SK-N-SH (cell line): ENCODE measurements at regions not wholly inside any gene's neighbourhood (a gene's known extent, or its start where the extent isn't known, plus 50 kb on each side); places are given as distances from the start of the nearest gene placed in this dataset.

Source experiments
- IRF3 ChIP-seq: fragments of 150-350 bp; IDR thresholded peaks from 2 replicates; pipeline ENCODE4 v1.6.1; 2016; ENCODE audit warnings: mild to moderate bottlenecking, low read depth, low read length
- NRF1 ChIP-seq: IDR thresholded peaks from 2 replicates; pipeline ENCODE4 v1.6.1; 2012; ENCODE audit warnings: low read depth, mild to moderate bottlenecking, low read length
- POLR2AphosphoS5 ChIP-seq: IDR thresholded peaks from 2 replicates; pipeline ENCODE4 v1.6.1; 2012; ENCODE audit warnings: low read depth, low read length
- RAD21 ChIP-seq: IDR thresholded peaks from 2 replicates; pipeline ENCODE4 v1.6.1; 2012; ENCODE audit warnings: mild to moderate bottlenecking, low read length
- REST ChIP-seq: IDR thresholded peaks from 2 replicates; pipeline ENCODE4 v1.6.1; 2012; ENCODE audit warnings: mild to moderate bottlenecking, low read depth, low read length, moderate library complexity
- RFX5 ChIP-seq: IDR thresholded peaks from 2 replicates; pipeline ENCODE4 v1.6.1; 2012; ENCODE audit warnings: mild to moderate bottlenecking, improper control_type of control experiment, low read length
- TF ChIP-seq, protein P1 (sequence below): fragments of 200-600 bp; sonication (generic); IDR thresholded peaks from 2 replicates; pipeline ENCODE4 v1.6.1; 2017; ENCODE audit warnings: antibody characterized with exemption, mild to moderate bottlenecking, moderate library complexity

DNA sequence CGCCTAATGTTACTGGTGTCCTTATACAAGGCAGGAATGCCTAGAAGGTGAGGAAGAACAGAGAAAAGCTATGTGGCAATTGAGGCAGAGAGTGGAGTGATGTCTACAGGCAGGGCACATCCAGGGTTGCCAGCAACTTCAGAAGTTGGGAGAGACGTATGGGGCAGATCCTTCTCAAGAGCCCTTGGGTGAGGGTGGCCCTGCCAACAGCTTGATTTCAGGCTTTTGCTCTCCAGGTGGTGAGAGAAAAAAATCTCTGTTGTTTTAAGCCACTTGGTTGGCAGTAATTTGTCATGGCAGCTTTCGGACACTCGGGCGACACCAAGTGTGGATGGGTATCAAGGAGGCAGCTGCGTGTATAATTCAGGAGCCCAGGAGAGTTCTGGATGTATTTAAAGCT, 217.4 kb upstream of the SMIM21 start:
- TF ChIP-seq, protein P1, sequence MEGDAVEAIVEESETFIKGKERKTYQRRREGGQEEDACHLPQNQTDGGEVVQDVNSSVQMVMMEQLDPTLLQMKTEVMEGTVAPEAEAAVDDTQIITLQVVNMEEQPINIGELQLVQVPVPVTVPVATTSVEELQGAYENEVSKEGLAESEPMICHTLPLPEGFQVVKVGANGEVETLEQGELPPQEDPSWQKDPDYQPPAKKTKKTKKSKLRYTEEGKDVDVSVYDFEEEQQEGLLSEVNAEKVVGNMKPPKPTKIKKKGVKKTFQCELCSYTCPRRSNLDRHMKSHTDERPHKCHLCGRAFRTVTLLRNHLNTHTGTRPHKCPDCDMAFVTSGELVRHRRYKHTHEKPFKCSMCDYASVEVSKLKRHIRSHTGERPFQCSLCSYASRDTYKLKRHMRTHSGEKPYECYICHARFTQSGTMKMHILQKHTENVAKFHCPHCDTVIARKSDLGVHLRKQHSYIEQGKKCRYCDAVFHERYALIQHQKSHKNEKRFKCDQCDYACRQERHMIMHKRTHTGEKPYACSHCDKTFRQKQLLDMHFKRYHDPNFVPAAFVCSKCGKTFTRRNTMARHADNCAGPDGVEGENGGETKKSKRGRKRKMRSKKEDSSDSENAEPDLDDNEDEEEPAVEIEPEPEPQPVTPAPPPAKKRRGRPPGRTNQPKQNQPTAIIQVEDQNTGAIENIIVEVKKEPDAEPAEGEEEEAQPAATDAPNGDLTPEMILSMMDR = no peak
- TF ChIP-seq REST (no peak), RFX5 (no peak), NRF1 (no peak), RAD21 (no peak), IRF3 (no peak), POLR2AphosphoS5 (no peak)
